IMR-90 (cell line): ENCODE measurements at regions not wholly inside any gene's neighbourhood (a gene's known extent, or its start where the extent isn't known, plus 50 kb on each side); places are given as distances from the start of the nearest gene placed in this dataset.

Source experiments
- ATAC-seq: fragments of 200-7000 bp; cut with Tn5 transposase; 2 replicates; pipeline ENCODE4 v1.9.1; 2020; ENCODE audit warnings: low read depth, mild to moderate bottlenecking, moderate library complexity
- BruUV-seq: library from RNA; stranded (reverse); fragments of 400-500 nt; replicated peaks from 2 replicates; lab custom pipeline; 2021; lab: Mats Ljungman, UMichigan
- CTCF ChIA-PET: fragments of 300-600 bp; formaldehyde crosslinking; extraction: SDS; loops from one replicate; lab custom pipeline; 2021; ENCODE audit warnings: antibody characterized with exemption; lab: Yijun Ruan, JAX
- POLR2A ChIA-PET: fragments of 300-600 bp; sonication (Branson Sonifier 250); formaldehyde crosslinking; loops from one replicate; lab custom pipeline; 2022; ENCODE audit warnings: antibody characterized with exemption; ENCODE audit not compliant: unreplicated experiment; lab: Charles Lee
- DNase-seq: peaks from one replicate; pipeline ENCODE4 v3.0.0; 2013
- H2AFZ ChIP-seq: replicated peaks from 2 replicates; pipeline ENCODE3; 2013; ENCODE audit warnings: low read length, mild to moderate bottlenecking; ENCODE audit not compliant: poor library complexity
- H2AK5ac ChIP-seq: 2 replicates; pipeline ENCODE4 v1.6.1; 2013; ENCODE audit warnings: low read depth, low read length, inconsistent platforms
- H2AK9ac ChIP-seq: replicated peaks from 2 replicates; pipeline ENCODE3; 2013; ENCODE audit warnings: mild to moderate bottlenecking, low read depth, low read length, moderate library complexity; ENCODE audit not compliant: poor library complexity
- H2BK120ac ChIP-seq: 2 replicates; pipeline ENCODE4 v1.6.1; 2013; ENCODE audit warnings: low read depth, low read length, inconsistent platforms
- H2BK15ac ChIP-seq: 3 replicates; pipeline ENCODE4 v1.6.1; 2013; ENCODE audit warnings: low read depth, low read length, inconsistent platforms
- H2BK20ac ChIP-seq: 2 replicates; pipeline ENCODE4 v1.6.1; 2013; ENCODE audit warnings: low read depth, mild to moderate bottlenecking, inconsistent platforms, low read length, moderate library complexity
- H2BK5ac ChIP-seq: 2 replicates; pipeline ENCODE4 v1.6.1; 2013; ENCODE audit warnings: mild to moderate bottlenecking, low read depth, low read length, inconsistent platforms; ENCODE audit not compliant: poor library complexity, severe bottlenecking
- H3K14ac ChIP-seq: replicated peaks from 2 replicates; pipeline ENCODE4 v1.6.1; 2013; ENCODE audit warnings: low read depth, low read length, inconsistent platforms
- H3K18ac ChIP-seq: 2 replicates; pipeline ENCODE4 v1.6.1; 2013; ENCODE audit warnings: low read depth, low read length, control low read depth
- H3K23ac ChIP-seq: 2 replicates; pipeline ENCODE4 v1.6.1; 2013; ENCODE audit warnings: low read depth, low read length, inconsistent platforms
- H3K27ac ChIP-seq: 2 replicates; pipeline ENCODE4 v1.5.1; 2013; ENCODE audit warnings: mild to moderate bottlenecking, control low read depth, low read length; ENCODE audit not compliant: insufficient read depth
- H3K27me3 ChIP-seq: 2 replicates; pipeline ENCODE4 v1.6.1; 2013; ENCODE audit warnings: low read length; ENCODE audit not compliant: control insufficient read depth, insufficient read depth
- H3K36me3 ChIP-seq: 2 replicates; pipeline ENCODE4 v1.6.1; 2013; ENCODE audit warnings: low read length, mixed read lengths; ENCODE audit not compliant: control insufficient read depth, insufficient read depth
- H3K4ac ChIP-seq: 2 replicates; pipeline ENCODE4 v1.6.1; 2013; ENCODE audit warnings: low read depth, low read length, inconsistent platforms
- H3K4me1 ChIP-seq: 2 replicates; pipeline ENCODE4 v1.6.1; 2013; ENCODE audit warnings: low read length, mixed read lengths; ENCODE audit not compliant: control insufficient read depth, insufficient read depth
- H3K4me2 ChIP-seq: 2 replicates; pipeline ENCODE4 v1.6.1; 2013; ENCODE audit warnings: low read depth, mild to moderate bottlenecking, control low read depth, low read length, moderate library complexity
- H3K4me3 ChIP-seq: 2 replicates; pipeline ENCODE4 v1.5.1; 2013; ENCODE audit warnings: low read depth, mild to moderate bottlenecking, control low read depth, low read length, moderate library complexity; ENCODE audit not compliant: insufficient read depth
- H3K56ac ChIP-seq: 2 replicates; pipeline ENCODE4 v1.6.1; 2013; ENCODE audit warnings: low read length, inconsistent platforms; ENCODE audit not compliant: insufficient read depth; ENCODE audit errors: extremely low read depth
- H3K79me1 ChIP-seq, 2 experiments: 2 replicates each; pipeline ENCODE4 v1.6.1; 2013; ENCODE audit warnings: low read length in 2 of 2, inconsistent platforms in 1 of 2, low read depth in 1 of 2
- H3K9ac ChIP-seq: 2 replicates; pipeline ENCODE4 v1.6.1; 2013; ENCODE audit warnings: low read depth, low read length, control low read depth
- H3K9me1 ChIP-seq: 2 replicates; pipeline ENCODE4 v1.6.1; 2013; ENCODE audit warnings: low read length, inconsistent platforms; ENCODE audit not compliant: insufficient read depth
- H3K9me3 ChIP-seq: 2 replicates; pipeline ENCODE4 v1.6.1; 2013; ENCODE audit warnings: low read length; ENCODE audit not compliant: control insufficient read depth, insufficient read depth
- H4K20me1 ChIP-seq: 2 replicates; pipeline ENCODE4 v1.6.1; 2013; ENCODE audit warnings: low read length, inconsistent platforms; ENCODE audit not compliant: insufficient read depth
- H4K5ac ChIP-seq: 2 replicates; pipeline ENCODE4 v1.6.1; 2013; ENCODE audit warnings: mild to moderate bottlenecking, low read depth, low read length, control low read depth
- H4K8ac ChIP-seq, 2 experiments: 2 replicates each; pipeline ENCODE4 v1.6.1; 2013; ENCODE audit warnings: low read depth in 2 of 2, low read length in 2 of 2, control low read depth in 1 of 2, inconsistent platforms in 1 of 2
- H4K91ac ChIP-seq: 2 replicates; pipeline ENCODE4 v1.6.1; 2013; ENCODE audit warnings: low read depth, low read length, inconsistent platforms; ENCODE audit not compliant: insufficient read depth
- CEBPB ChIP-seq: IDR thresholded peaks from 2 replicates; pipeline ENCODE4 v1.6.1; 2012; ENCODE audit warnings: low read depth, low read length, improper control_type of control experiment
- CHD1 ChIP-seq: IDR thresholded peaks from 2 replicates; pipeline ENCODE4 v1.6.1; 2012; ENCODE audit warnings: low read depth, low read length, improper control_type of control experiment
- FOS ChIP-seq: fragments of 150-350 bp; IDR thresholded peaks from 2 replicates; pipeline ENCODE4 v1.6.1; 2016; ENCODE audit warnings: low read depth, low read length
- MXI1 ChIP-seq: IDR thresholded peaks from 2 replicates; pipeline ENCODE4 v1.6.1; 2012; ENCODE audit warnings: low read depth, mild to moderate bottlenecking, low read length, moderate library complexity, borderline replicate concordance
- POLR2A ChIP-seq: IDR thresholded peaks from 2 replicates; pipeline ENCODE4 v1.6.1; 2012; ENCODE audit warnings: mild to moderate bottlenecking, low read depth, low read length
- RCOR1 ChIP-seq: IDR thresholded peaks from 2 replicates; pipeline ENCODE4 v1.6.1; 2012; ENCODE audit warnings: mild to moderate bottlenecking, low read length, improper control_type of control experiment; ENCODE audit not compliant: insufficient replicate concordance
- WGBS, 2 experiments: methylation state at CpG; one replicate each; pipeline versions ENCODE4 v1.1.5 to v1.1.7; 2013; ENCODE audit warnings: missing lambda C conversion rate in 2 of 2; ENCODE audit not compliant: insufficient read length in 1 of 2; ENCODE audit errors: extremely low coverage in 2 of 2; 5-methylcytosine and 5-hydroxymethylcytosine counted together
- dilution Hi-C: fragments of 300-500 bp; cut with HindIII; formaldehyde crosslinking; loops from one replicate; pipeline ENCODE4 v1.14.3; 2018; ENCODE audit warnings: low sequenced_read_pairs; ENCODE audit not compliant: unreplicated experiment
- in situ Hi-C: fragments of 300-500 bp; cut with MboI; formaldehyde crosslinking; loops from 3 replicates; pipeline ENCODE4 v1.14.3; 2019; ENCODE audit warnings: low sequenced_read_pairs, inconsistent platforms, mixed read lengths
- intact Hi-C: fragments of 100-400 bp; cut with micrococcal nuclease; formaldehyde crosslinking; loops from 2 replicates; pipeline ENCODE4 v1.10.0; 2022

- no peak overlapping the region for H4K8ac ChIP-seq
- no peaks in the 10 kb centered on the region for H3K4me1 ChIP-seq
- H3K18ac ChIP-seq, result no peak overlapping the region
- ATAC-seq (no peak), DNase-seq (no peak)
- no peak overlapping the region for H3K27ac ChIP-seq
- no peak overlapping the region for H2AK9ac ChIP-seq
- no peaks in the 10 kb centered on the region for H3K36me3 ChIP-seq
- no peak overlapping the region for H3K4me2 ChIP-seq
- peaks cover 3% of the 10 kb centered on the region for H3K9me1 ChIP-seq
- no peaks in the 10 kb centered on the region for H4K20me1 ChIP-seq
- H4K5ac ChIP-seq, result no peak overlapping the region
- POLR2A ChIA-PET, result no interaction called here
- H2BK120ac ChIP-seq, result no peak overlapping the region
- no peak for TF ChIP-seq CHD1
- no peak for TF ChIP-seq FOS
- no peak for TF ChIP-seq CEBPB
- TF ChIP-seq POLR2A, result no peak
- TF ChIP-seq MXI1, result no peak
- no peak for TF ChIP-seq RCOR1
- H3K56ac ChIP-seq, result no peak overlapping the region
- no peak overlapping the region for H2BK20ac ChIP-seq
- H3K23ac ChIP-seq, result no peak overlapping the region
- in situ Hi-C loops (no loop called here), intact Hi-C loops (no loop called here), dilution Hi-C loops (no loop called here)
- no peak overlapping the region for H3K4me3 ChIP-seq
- H2AK5ac ChIP-seq, result no peak overlapping the region
- 100% methylated on average over 3 of the region's 9 CpGs; no CpG with 5 or more reads in 1 of the 2 experiments for whole genome bisulfite sequencing, 2 experiments
- no TSS peak for BruUV-seq
- no peak overlapping the region for H3K9ac ChIP-seq
- peaks cover 8% of the 10 kb centered on the region for H3K9me3 ChIP-seq
- CTCF ChIA-PET, result no interaction called here
- H3K27me3 ChIP-seq, result no peaks in the 10 kb centered on the region
- no peak overlapping the region for H2BK15ac ChIP-seq
- no peak overlapping the region for H3K4ac ChIP-seq
- no peak overlapping the region for H3K14ac ChIP-seq
- H3K79me1 ChIP-seq, result no peaks in the 10 kb centered on the region
- H2BK5ac ChIP-seq, result no peak overlapping the region
- no peak overlapping the region for H4K91ac ChIP-seq
- H2AFZ ChIP-seq, result no peak overlapping the region
These were observed 82.6 kb downstream of the RRM2 start for GRCh38 chr2:10205162-10205475.
